HepG2 (cell line): ENCODE measurements at regions not wholly inside any gene's neighbourhood (a gene's known extent, or its start where the extent isn't known, plus 50 kb on each side); places are given as distances from the start of the nearest gene placed in this dataset.

ENCODE experiments used
- ATAC-seq: fragments of 200-7000 bp; cut with Tn5 transposase; 3 replicates; pipeline ENCODE4 v1.9.1; 2020; ENCODE audit warnings: mild to moderate bottlenecking, moderate library complexity
- BruUV-seq: library from RNA; stranded (reverse); fragments of 400-500 nt; replicated peaks from 2 replicates; lab custom pipeline; 2021; lab: Mats Ljungman, UMichigan
- CTCF ChIA-PET: fragments of 300-600 bp; formaldehyde crosslinking; extraction: SDS; loops from one replicate; lab custom pipeline; 2021; ENCODE audit warnings: low total read pairs, inconsistent platforms, low intra/inter-chr PET ratio; lab: Yijun Ruan, JAX
- POLR2A ChIA-PET: fragments of 350-600 bp; sonication (Branson Sonifier 250); formaldehyde crosslinking; loops from one replicate; lab custom pipeline; 2020; ENCODE audit warnings: antibody characterized with exemption, inconsistent platforms; lab: Yijun Ruan, JAX
- DNase-seq: peaks from one replicate; pipeline ENCODE4 v3.0.0-alpha.2; 2015; ENCODE audit warnings: low spot score
- FAIRE-seq: peaks from 3 replicates; lab custom pipeline; 2011; peaks lifted over from hg19 to GRCh38; lab: Jason Lieb, UNC
- H2AFZ ChIP-seq: one replicate; pipeline ENCODE4 v1.6.1; 2011; ENCODE audit warnings: low read length, inconsistent platforms
- H3K27ac ChIP-seq: fragments of 300-600 bp; 3 replicates; pipeline ENCODE4 v1.8.0; 2011; ENCODE audit warnings: mixed run types, mild to moderate bottlenecking, mixed read lengths, low read length, inconsistent platforms; ENCODE audit not compliant: insufficient read depth; ENCODE audit errors: extremely low read length
- H3K27me3 ChIP-seq, 2 experiments: fragments of 200-600 bp in 1 of 2; 2 replicates in 1 of 2; 3 replicates in 1 of 2; pipeline versions ENCODE4 v1.6.0 to v1.8.0; 2011; ENCODE audit warnings: low read length in 2 of 2, mild to moderate bottlenecking in 2 of 2, moderate library complexity in 2 of 2, inconsistent platforms in 1 of 2; ENCODE audit not compliant: insufficient read depth in 2 of 2, control insufficient read depth in 1 of 2
- H3K36me3 ChIP-seq, 2 experiments: fragments of 200-600 bp in 1 of 2; replicated peaks in 1 of 2; 2 replicates in 1 of 2; 3 replicates in 1 of 2; pipeline versions ENCODE4 v1.5.1 to v1.8.0; 2011; ENCODE audit warnings: low read length in 2 of 2, inconsistent platforms in 1 of 2; ENCODE audit not compliant: insufficient read depth in 2 of 2, control insufficient read depth in 1 of 2
- H3K4me1 ChIP-seq: 2 replicates; pipeline ENCODE4 v1.5.1; 2012; ENCODE audit warnings: low read length, inconsistent platforms; ENCODE audit not compliant: insufficient read depth
- H3K4me2 ChIP-seq: 2 replicates; pipeline ENCODE4 v1.6.0; 2011; ENCODE audit warnings: low read depth, low read length, inconsistent platforms
- H3K4me3 ChIP-seq, 3 experiments: fragments of 200-600 bp in 1 of 3; sonication (generic), shearing (Covaris generic) in 1 of 3; replicated peaks in 1 of 3; 2 replicates each; pipeline ENCODE4 v1.5.1; 2011 to 2016; ENCODE audit warnings: low read length in 3 of 3, inconsistent platforms in 2 of 3, low read depth in 2 of 3, mild to moderate bottlenecking in 2 of 3, control low read depth in 1 of 3, mixed read lengths in 1 of 3; ENCODE audit not compliant: insufficient read depth in 1 of 3
- H3K79me2 ChIP-seq: one replicate; pipeline ENCODE4 v1.6.1; 2011; ENCODE audit warnings: low read length, inconsistent platforms; ENCODE audit not compliant: insufficient read depth
- H3K9ac ChIP-seq: 2 replicates; pipeline ENCODE4 v1.6.0; 2011; ENCODE audit warnings: mild to moderate bottlenecking, low read depth, low read length, inconsistent platforms; ENCODE audit not compliant: insufficient read depth
- H3K9me3 ChIP-seq: 2 replicates; pipeline ENCODE4 v1.5.1; 2012; ENCODE audit warnings: mild to moderate bottlenecking, low read length
- H4K20me1 ChIP-seq: 2 replicates; pipeline ENCODE4 v1.6.0; 2011; ENCODE audit warnings: inconsistent platforms, mild to moderate bottlenecking, low read length, moderate library complexity; ENCODE audit not compliant: insufficient read depth
- AHR ChIP-seq: IDR thresholded peaks from 2 replicates; pipeline ENCODE4 v1.6.1; 2018; ENCODE audit warnings: missing genetic modification reagents, missing compliant biosample characterization
- CC2D1A ChIP-seq: sonication (generic); formaldehyde crosslinking; IDR thresholded peaks from 2 replicates; pipeline ENCODE4 v1.8.1; 2023; ENCODE audit warnings: mild to moderate bottlenecking, missing genetic modification reagents
- CENPT ChIP-seq: sonication (generic); formaldehyde crosslinking; IDR thresholded peaks from 2 replicates; pipeline ENCODE4 v1.8.0; 2022; ENCODE audit warnings: low read depth, mild to moderate bottlenecking, moderate library complexity, missing genetic modification reagents
- NR1H2 ChIP-seq: sonication (generic); formaldehyde crosslinking; IDR thresholded peaks from 2 replicates; pipeline ENCODE4 v1.8.1; 2022; ENCODE audit warnings: low read depth, missing genetic modification reagents, borderline replicate concordance
- ONECUT2 ChIP-seq: sonication (generic); formaldehyde crosslinking; IDR thresholded peaks from 2 replicates; pipeline ENCODE4 v1.4.0; 2020; ENCODE audit warnings: missing genetic modification reagents
- SALL2 ChIP-seq: sonication (generic); formaldehyde crosslinking; IDR thresholded peaks from 2 replicates; pipeline ENCODE4 v1.8.1; 2023; ENCODE audit warnings: mild to moderate bottlenecking, missing genetic modification reagents, inconsistent platforms
- SIX4 ChIP-seq: sonication (generic); formaldehyde crosslinking; IDR thresholded peaks from 2 replicates; pipeline ENCODE4 v1.4.0; 2020; ENCODE audit warnings: missing genetic modification reagents
- TGIF2 ChIP-seq: IDR thresholded peaks from 2 replicates; pipeline ENCODE4 v1.6.1; 2016; ENCODE audit warnings: control low read depth, missing compliant biosample characterization
- XBP1 ChIP-seq: sonication (generic); formaldehyde crosslinking; IDR thresholded peaks from 2 replicates; pipeline ENCODE4 v1.5.0; 2020; ENCODE audit warnings: missing genetic modification reagents
- ZBTB1 ChIP-seq: sonication (generic); formaldehyde crosslinking; IDR thresholded peaks from 2 replicates; pipeline ENCODE4 v1.4.0; 2020; ENCODE audit warnings: missing genetic modification reagents, borderline replicate concordance
- ZNF441 ChIP-seq: sonication (generic); formaldehyde crosslinking; IDR thresholded peaks from 2 replicates; pipeline ENCODE4 v1.7.0; 2021; ENCODE audit warnings: missing genetic modification reagents, borderline replicate concordance
- ZNF674 ChIP-seq: sonication (generic); formaldehyde crosslinking; IDR thresholded peaks from 2 replicates; pipeline ENCODE4 v1.5.0; 2020; ENCODE audit warnings: low read depth, mild to moderate bottlenecking, missing genetic modification reagents
- in situ Hi-C: cut with HindIII; loops from 2 replicates; pipeline ENCODE4 v1.10.0; 2017; ENCODE audit warnings: low pct_unique_long_range_greater_than_20kb; ENCODE audit not compliant: extremely low pct_ligation_motif_present
- intact Hi-C: fragments of 100-400 bp; cut with micrococcal nuclease; formaldehyde crosslinking; loops from one replicate; pipeline ENCODE4 v1.10.0; 2022; ENCODE audit not compliant: unreplicated experiment
- TF ChIP-seq, protein P1 (sequence below): IDR thresholded peaks from 2 replicates; pipeline ENCODE4 v1.6.1; 2018; ENCODE audit warnings: missing genetic modification reagents, mild to moderate bottlenecking, missing compliant biosample characterization
- TF ChIP-seq, protein P2 (sequence below): sonication (generic); formaldehyde crosslinking; IDR thresholded peaks from 2 replicates; pipeline ENCODE4 v1.8.0; 2022; ENCODE audit warnings: missing genetic modification reagents, mild to moderate bottlenecking, borderline replicate concordance
- TF ChIP-seq, protein P3 (sequence below), 2 experiments: sonication (generic) in 1 of 2; formaldehyde crosslinking in 1 of 2; IDR thresholded peaks; 2 replicates each; pipeline versions ENCODE4 v1.4.0 to v1.6.1; 2018 to 2020; ENCODE audit warnings: missing genetic modification reagents in 2 of 2, borderline replicate concordance in 1 of 2, low read depth in 1 of 2, mild to moderate bottlenecking in 1 of 2, missing biosample characterization in 1 of 2
- TF ChIP-seq, protein P4 (sequence below), 2 experiments: fragments of 450-650 bp in 1 of 2; sonication (generic) in 1 of 2; formaldehyde crosslinking; IDR thresholded peaks; 2 replicates each; pipeline versions ENCODE4 v1.5.0 to v1.8.0; 2020 to 2022; ENCODE audit warnings: mild to moderate bottlenecking in 1 of 2, missing genetic modification reagents in 1 of 2
- TF ChIP-seq, protein P5 (sequence below): sonication (generic); formaldehyde crosslinking; IDR thresholded peaks from 2 replicates; pipeline ENCODE4 v1.5.1; 2020; ENCODE audit warnings: mild to moderate bottlenecking, missing genetic modification reagents, moderate library complexity

DNA sequence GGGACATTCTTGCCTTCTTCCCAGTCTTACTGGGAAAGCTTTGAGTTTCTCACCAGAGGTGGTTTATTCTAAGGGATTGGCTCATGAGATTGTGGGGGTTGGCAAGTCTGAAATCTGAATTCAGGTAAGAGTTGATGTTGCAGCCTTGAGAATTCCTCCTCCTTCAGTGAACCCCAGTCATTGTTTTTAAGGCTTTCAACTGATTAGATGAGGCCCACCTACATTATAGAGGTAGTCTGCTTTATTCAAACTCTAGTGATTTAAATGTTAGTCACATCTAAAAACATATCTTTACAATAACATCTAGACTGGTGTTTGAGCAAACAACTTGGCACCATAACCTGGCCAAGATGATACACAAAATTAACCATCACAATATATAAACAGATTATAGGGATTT lies 156.5 kb upstream of the MED14 start:
- Histone ChIP-seq H4K20me1 (no peaks in the 10 kb centered on the region), H3K9ac (no peak overlapping the region), H3K4me2 (no peak overlapping the region), H3K27me3 (no peaks in the 10 kb centered on the region), H2AFZ (no peak overlapping the region), H3K27ac (no peak overlapping the region), H3K4me3 (no peak overlapping the region), H3K9me3 (no peaks in the 10 kb centered on the region), H3K36me3 (no peaks in the 10 kb centered on the region), H3K4me1 (no peaks in the 10 kb centered on the region), H3K79me2 (no peaks in the 10 kb centered on the region)
- POLR2A ChIA-PET = no interaction called here
- no TSS peak for BruUV-seq
- intact Hi-C loops (no loop called here), in situ Hi-C loops (no loop called here)
- FAIRE-seq = no peak
- no peak for ATAC-seq
- CTCF ChIA-PET = no interaction called here
- DNase-seq = no peak
- TF ChIP-seq ZNF674 (CRISPR knock-in tag) (no peak), SALL2 (CRISPR knock-in tag) (no peak), CC2D1A (CRISPR knock-in tag) (no peak), NR1H2 (CRISPR knock-in tag) (no peak), TGIF2 (CRISPR knock-in tag) (no peak), ZBTB1 (no peak), AHR (CRISPR knock-in tag) (no peak), SIX4 (CRISPR knock-in tag) (no peak), ZNF441 (CRISPR knock-in tag) (no peak), XBP1 (CRISPR knock-in tag) (no peak), CENPT (CRISPR knock-in tag) (no peak), ONECUT2 (no peak)
- TF ChIP-seq, protein P1, sequence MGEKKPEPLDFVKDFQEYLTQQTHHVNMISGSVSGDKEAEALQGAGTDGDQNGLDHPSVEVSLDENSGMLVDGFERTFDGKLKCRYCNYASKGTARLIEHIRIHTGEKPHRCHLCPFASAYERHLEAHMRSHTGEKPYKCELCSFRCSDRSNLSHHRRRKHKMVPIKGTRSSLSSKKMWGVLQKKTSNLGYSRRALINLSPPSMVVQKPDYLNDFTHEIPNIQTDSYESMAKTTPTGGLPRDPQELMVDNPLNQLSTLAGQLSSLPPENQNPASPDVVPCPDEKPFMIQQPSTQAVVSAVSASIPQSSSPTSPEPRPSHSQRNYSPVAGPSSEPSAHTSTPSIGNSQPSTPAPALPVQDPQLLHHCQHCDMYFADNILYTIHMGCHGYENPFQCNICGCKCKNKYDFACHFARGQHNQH (CRISPR knock-in tag) = no peak
- TF ChIP-seq, protein P2, sequence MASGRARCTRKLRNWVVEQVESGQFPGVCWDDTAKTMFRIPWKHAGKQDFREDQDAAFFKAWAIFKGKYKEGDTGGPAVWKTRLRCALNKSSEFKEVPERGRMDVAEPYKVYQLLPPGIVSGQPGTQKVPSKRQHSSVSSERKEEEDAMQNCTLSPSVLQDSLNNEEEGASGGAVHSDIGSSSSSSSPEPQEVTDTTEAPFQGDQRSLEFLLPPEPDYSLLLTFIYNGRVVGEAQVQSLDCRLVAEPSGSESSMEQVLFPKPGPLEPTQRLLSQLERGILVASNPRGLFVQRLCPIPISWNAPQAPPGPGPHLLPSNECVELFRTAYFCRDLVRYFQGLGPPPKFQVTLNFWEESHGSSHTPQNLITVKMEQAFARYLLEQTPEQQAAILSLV (CRISPR knock-in tag) = no peak
- TF ChIP-seq, protein P3, sequence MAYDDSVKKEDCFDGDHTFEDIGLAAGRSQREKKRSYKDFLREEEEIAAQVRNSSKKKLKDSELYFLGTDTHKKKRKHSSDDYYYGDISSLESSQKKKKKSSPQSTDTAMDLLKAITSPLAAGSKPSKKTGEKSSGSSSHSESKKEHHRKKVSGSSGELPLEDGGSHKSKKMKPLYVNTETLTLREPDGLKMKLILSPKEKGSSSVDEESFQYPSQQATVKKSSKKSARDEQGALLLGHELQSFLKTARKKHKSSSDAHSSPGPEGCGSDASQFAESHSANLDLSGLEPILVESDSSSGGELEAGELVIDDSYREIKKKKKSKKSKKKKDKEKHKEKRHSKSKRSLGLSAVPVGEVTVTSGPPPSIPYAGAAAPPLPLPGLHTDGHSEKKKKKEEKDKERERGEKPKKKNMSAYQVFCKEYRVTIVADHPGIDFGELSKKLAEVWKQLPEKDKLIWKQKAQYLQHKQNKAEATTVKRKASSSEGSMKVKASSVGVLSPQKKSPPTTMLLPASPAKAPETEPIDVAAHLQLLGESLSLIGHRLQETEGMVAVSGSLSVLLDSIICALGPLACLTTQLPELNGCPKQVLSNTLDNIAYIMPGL (CRISPR knock-in tag; IDR thresholded peaks at IDR 0.05; ENCODE audit: borderline replicate concordance in 1 of 2, low read depth in 1 of 2) = no peak
- TF ChIP-seq, protein P4, sequence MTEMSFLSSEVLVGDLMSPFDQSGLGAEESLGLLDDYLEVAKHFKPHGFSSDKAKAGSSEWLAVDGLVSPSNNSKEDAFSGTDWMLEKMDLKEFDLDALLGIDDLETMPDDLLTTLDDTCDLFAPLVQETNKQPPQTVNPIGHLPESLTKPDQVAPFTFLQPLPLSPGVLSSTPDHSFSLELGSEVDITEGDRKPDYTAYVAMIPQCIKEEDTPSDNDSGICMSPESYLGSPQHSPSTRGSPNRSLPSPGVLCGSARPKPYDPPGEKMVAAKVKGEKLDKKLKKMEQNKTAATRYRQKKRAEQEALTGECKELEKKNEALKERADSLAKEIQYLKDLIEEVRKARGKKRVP (CRISPR knock-in tag; IDR thresholded peaks at IDR 0.05) = no peak
- TF ChIP-seq, protein P5, sequence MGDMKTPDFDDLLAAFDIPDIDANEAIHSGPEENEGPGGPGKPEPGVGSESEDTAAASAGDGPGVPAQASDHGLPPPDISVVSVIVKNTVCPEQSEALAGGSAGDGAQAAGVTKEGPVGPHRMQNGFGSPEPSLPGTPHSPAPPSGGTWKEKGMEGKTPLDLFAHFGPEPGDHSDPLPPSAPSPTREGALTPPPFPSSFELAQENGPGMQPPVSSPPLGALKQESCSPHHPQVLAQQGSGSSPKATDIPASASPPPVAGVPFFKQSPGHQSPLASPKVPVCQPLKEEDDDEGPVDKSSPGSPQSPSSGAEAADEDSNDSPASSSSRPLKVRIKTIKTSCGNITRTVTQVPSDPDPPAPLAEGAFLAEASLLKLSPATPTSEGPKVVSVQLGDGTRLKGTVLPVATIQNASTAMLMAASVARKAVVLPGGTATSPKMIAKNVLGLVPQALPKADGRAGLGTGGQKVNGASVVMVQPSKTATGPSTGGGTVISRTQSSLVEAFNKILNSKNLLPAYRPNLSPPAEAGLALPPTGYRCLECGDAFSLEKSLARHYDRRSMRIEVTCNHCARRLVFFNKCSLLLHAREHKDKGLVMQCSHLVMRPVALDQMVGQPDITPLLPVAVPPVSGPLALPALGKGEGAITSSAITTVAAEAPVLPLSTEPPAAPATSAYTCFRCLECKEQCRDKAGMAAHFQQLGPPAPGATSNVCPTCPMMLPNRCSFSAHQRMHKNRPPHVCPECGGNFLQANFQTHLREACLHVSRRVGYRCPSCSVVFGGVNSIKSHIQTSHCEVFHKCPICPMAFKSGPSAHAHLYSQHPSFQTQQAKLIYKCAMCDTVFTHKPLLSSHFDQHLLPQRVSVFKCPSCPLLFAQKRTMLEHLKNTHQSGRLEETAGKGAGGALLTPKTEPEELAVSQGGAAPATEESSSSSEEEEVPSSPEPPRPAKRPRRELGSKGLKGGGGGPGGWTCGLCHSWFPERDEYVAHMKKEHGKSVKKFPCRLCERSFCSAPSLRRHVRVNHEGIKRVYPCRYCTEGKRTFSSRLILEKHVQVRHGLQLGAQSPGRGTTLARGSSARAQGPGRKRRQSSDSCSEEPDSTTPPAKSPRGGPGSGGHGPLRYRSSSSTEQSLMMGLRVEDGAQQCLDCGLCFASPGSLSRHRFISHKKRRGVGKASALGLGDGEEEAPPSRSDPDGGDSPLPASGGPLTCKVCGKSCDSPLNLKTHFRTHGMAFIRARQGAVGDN (CRISPR knock-in tag) = no peak
